GM18505 (cell line): ENCODE measurements at regions not wholly inside any gene's neighbourhood (a gene's known extent, or its start where the extent isn't known, plus 50 kb on each side); places are given as distances from the start of the nearest gene placed in this dataset.
"Not testable (repeated sequence)": the region's sequence is repeated elsewhere in the genome, so short reads cannot be mapped to it uniquely, and the experiment has no call there.

Source experiments
- ATAC-seq: cut with Tn5 transposase; IDR thresholded peaks from one replicate; pipeline ENCODE4 v1.9.1; 2021; ENCODE audit not compliant: unreplicated experiment
- POLR2A ChIP-seq: IDR thresholded peaks from 4 replicates; pipeline ENCODE4 v1.6.1; 2011; ENCODE audit warnings: borderline replicate concordance; ENCODE audit not compliant: insufficient read depth, insufficient read length; ENCODE audit errors: extremely low read depth

GRCh38 chr4:130722361-130722760 is 1626.4 kb downstream of the C4orf33 start:
- ATAC-seq, result no peak
- TF ChIP-seq POLR2A, result no peak

- ATAC-seq, result no peak
- TF ChIP-seq POLR2A, result no peak
These were observed 1640.7 kb downstream of the C4orf33 start for GRCh38 chr4:130736436-130737185.

GRCh38 chr4:130738233-130738632 is 1642.3 kb downstream of the C4orf33 start:
- no peak for TF ChIP-seq POLR2A
- ATAC-seq, result no peak

GRCh38 chr4:130747842-130748241 is 1651.9 kb downstream of the C4orf33 start:
- no peak for ATAC-seq
- TF ChIP-seq POLR2A, result no peak

- no peak for TF ChIP-seq POLR2A
- no peak for ATAC-seq
These were observed 1658.0 kb downstream of the C4orf33 start for GRCh38 chr4:130753926-130754325.

GRCh38 chr4:130760246-130760645 is 1664.3 kb downstream of the C4orf33 start:
- no peak for ATAC-seq
- no peak for TF ChIP-seq POLR2A

- ATAC-seq, result not testable (repeated sequence)
These were observed 1671.4 kb downstream of the C4orf33 start for GRCh38 chr4:130767384-130767783.

GRCh38 chr4:130772966-130773365 is 1677.0 kb downstream of the C4orf33 start:
- ATAC-seq, result not testable (repeated sequence)

- TF ChIP-seq POLR2A, result no peak
- ATAC-seq, result no peak
These were observed 1712.5 kb downstream of the C4orf33 start for GRCh38 chr4:130808492-130808891.

GRCh38 chr4:130812117-130812765 is 1716.3 kb downstream of the C4orf33 start:
- TF ChIP-seq POLR2A, result no peak
- ATAC-seq, result no peak

GRCh38 chr4:130814896-130815295 is 1718.9 kb downstream of the C4orf33 start:
- ATAC-seq, result no peak

GRCh38 chr4:130820448-130820847 is 1724.5 kb downstream of the C4orf33 start:
- no peak for ATAC-seq

More at GRCh38 chr4:130814896-130815295, 1718.9 kb downstream of the C4orf33 start:
- no peak for TF ChIP-seq POLR2A

GRCh38 chr4:130825284-130825683 is 1729.3 kb downstream of the C4orf33 start:
- ATAC-seq, result no peak
- TF ChIP-seq POLR2A, result no peak

More at GRCh38 chr4:130820448-130820847, 1724.5 kb downstream of the C4orf33 start:
- TF ChIP-seq POLR2A, result no peak

- ATAC-seq, result no peak
- no peak for TF ChIP-seq POLR2A
These were observed 1754.1 kb downstream of the C4orf33 start for GRCh38 chr4:130850019-130850524.

GRCh38 chr4:130851107-130851506 is 1755.2 kb downstream of the C4orf33 start:
- TF ChIP-seq POLR2A, result no peak
- ATAC-seq, result no peak

GRCh38 chr4:130851932-130852331 is 1756.0 kb downstream of the C4orf33 start:
- no peak for ATAC-seq
- no peak for TF ChIP-seq POLR2A
